DND-41 (cell line): ENCODE measurements at regions not wholly inside any gene's neighbourhood (a gene's known extent, or its start where the extent isn't known, plus 50 kb on each side); places are given as distances from the start of the nearest gene placed in this dataset.

Source experiments
- ATAC-seq: fragments of 200-7000 bp; cut with Tn5 transposase; 3 replicates; pipeline ENCODE4 v1.9.1; 2021; ENCODE audit warnings: low read depth; ENCODE audit not compliant: insufficient read depth
- DNase-seq: peaks from one replicate; pipeline ENCODE4 v3.0.0-alpha.2; 2020
- H2AFZ ChIP-seq: 2 replicates; pipeline ENCODE4 v1.6.0; 2012; ENCODE audit warnings: low read depth, low read length
- H3K27ac ChIP-seq: 2 replicates; pipeline ENCODE4 v1.5.1; 2012; ENCODE audit warnings: low read length, inconsistent platforms
- H3K27me3 ChIP-seq: fragments of 200-600 bp; sonication (generic); 2 replicates; pipeline ENCODE4 v1.6.0; 2012; ENCODE audit warnings: low read length, mild to moderate bottlenecking, inconsistent platforms; ENCODE audit not compliant: insufficient read depth, poor library complexity
- H3K36me3 ChIP-seq: 2 replicates; pipeline ENCODE4 v1.5.1; 2012; ENCODE audit warnings: low read length, inconsistent platforms; ENCODE audit not compliant: insufficient read depth
- H3K4me1 ChIP-seq: 2 replicates; pipeline ENCODE4 v1.5.1; 2012; ENCODE audit warnings: mild to moderate bottlenecking, low read length; ENCODE audit not compliant: insufficient read depth
- H3K4me2 ChIP-seq: 2 replicates; pipeline ENCODE4 v1.6.0; 2012; ENCODE audit warnings: mild to moderate bottlenecking, moderate library complexity, low read length, inconsistent platforms; ENCODE audit not compliant: insufficient read depth
- H3K4me3 ChIP-seq, 2 experiments: fragments of 200-600 bp in 1 of 2; shearing (Covaris generic) in 1 of 2; 2 replicates each; pipeline ENCODE4 v1.5.1; 2012 to 2016; ENCODE audit warnings: inconsistent platforms in 2 of 2, low read length in 2 of 2, mild to moderate bottlenecking in 2 of 2, low read depth in 1 of 2, moderate library complexity in 1 of 2
- H3K79me2 ChIP-seq: 2 replicates; pipeline ENCODE4 v1.6.0; 2012; ENCODE audit warnings: low read length, inconsistent platforms; ENCODE audit not compliant: insufficient read depth
- H3K9ac ChIP-seq: 2 replicates; pipeline ENCODE4 v1.6.0; 2012; ENCODE audit warnings: low read depth, mild to moderate bottlenecking, inconsistent platforms, low read length, moderate library complexity
- H3K9me3 ChIP-seq: 2 replicates; pipeline ENCODE4 v1.5.1; 2012; ENCODE audit warnings: low read length, moderate library complexity, mild to moderate bottlenecking, inconsistent platforms; ENCODE audit not compliant: insufficient read depth, severe bottlenecking
- H4K20me1 ChIP-seq: 2 replicates; pipeline ENCODE4 v1.6.0; 2012; ENCODE audit warnings: low read length; ENCODE audit not compliant: insufficient read depth
- CTCF ChIP-seq: IDR thresholded peaks from 2 replicates; pipeline ENCODE4 v1.5.1; 2012; ENCODE audit warnings: borderline replicate concordance, low read length, moderate library complexity, mild to moderate bottlenecking; ENCODE audit not compliant: poor library complexity, severe bottlenecking; ENCODE audit errors: extremely low read depth
- EZH2 ChIP-seq: IDR thresholded peaks from 3 replicates; pipeline ENCODE4 v1.6.1; 2012; ENCODE audit warnings: borderline replicate concordance, low read depth, mild to moderate bottlenecking, moderate library complexity, low read length, inconsistent platforms; ENCODE audit not compliant: severe bottlenecking

GRCh38 chr17:15092762-15093161 is 172.4 kb downstream of the PMP22 start:
- H3K4me2 ChIP-seq, result no peak overlapping the region
- no peaks in the 10 kb centered on the region for H3K27me3 ChIP-seq
- ATAC-seq, result no peak

DNA sequence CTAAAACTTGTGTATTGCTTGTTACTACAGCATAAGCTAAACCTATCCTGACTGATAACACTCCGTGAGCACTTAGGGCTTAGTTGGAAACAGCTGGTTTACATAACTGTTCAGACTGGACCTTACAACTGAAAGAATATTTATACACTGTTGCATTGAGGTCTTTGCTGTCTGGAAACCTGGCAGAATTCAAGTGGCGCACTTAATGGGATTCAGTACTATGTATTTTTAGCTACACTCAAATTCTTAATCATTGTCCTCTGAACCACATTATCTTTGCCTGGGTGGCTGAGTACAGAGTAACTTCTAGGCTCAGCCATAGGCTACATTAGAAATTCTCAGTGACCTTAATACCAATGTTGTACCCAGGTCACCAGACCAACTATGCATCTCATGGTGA is 172.9 kb downstream of the PMP22 start:
- H3K27me3 ChIP-seq, result no peaks in the 10 kb centered on the region
- no peak for TF ChIP-seq EZH2
- no peak for TF ChIP-seq CTCF
- H3K4me1 ChIP-seq, result no peaks in the 10 kb centered on the region
- no peaks in the 10 kb centered on the region for H4K20me1 ChIP-seq
- no peak overlapping the region for H3K4me3 ChIP-seq
- H3K36me3 ChIP-seq, result no peaks in the 10 kb centered on the region
- DNase-seq, result no peak
- H3K9me3 ChIP-seq, result no peaks in the 10 kb centered on the region
- H3K9ac ChIP-seq, result no peak overlapping the region
- no peak overlapping the region for H2AFZ ChIP-seq
- no peak for ATAC-seq
- no peak overlapping the region for H3K27ac ChIP-seq
- H3K79me2 ChIP-seq, result no peaks in the 10 kb centered on the region
- H3K4me2 ChIP-seq, result no peak overlapping the region

More at GRCh38 chr17:15092762-15093161, 172.4 kb downstream of the PMP22 start:
- TF ChIP-seq EZH2 (no peak), CTCF (no peak)
- no peak for DNase-seq
- no peaks in the 10 kb centered on the region for H3K4me1 ChIP-seq
- H3K9ac ChIP-seq, result no peak overlapping the region
- H4K20me1 ChIP-seq, result no peaks in the 10 kb centered on the region
- H2AFZ ChIP-seq, result no peak overlapping the region
- no peaks in the 10 kb centered on the region for H3K36me3 ChIP-seq
- H3K79me2 ChIP-seq, result no peaks in the 10 kb centered on the region
- H3K27ac ChIP-seq, result no peak overlapping the region
- no peaks in the 10 kb centered on the region for H3K9me3 ChIP-seq
- H3K4me3 ChIP-seq, result no peak overlapping the region

GRCh38 chr17:15091825-15092224 is 173.3 kb downstream of the PMP22 start:
- no peaks in the 10 kb centered on the region for H4K20me1 ChIP-seq
- no peak overlapping the region for H3K9ac ChIP-seq
- H3K4me3 ChIP-seq, result no peak overlapping the region
- H2AFZ ChIP-seq, result no peak overlapping the region
- DNase-seq (no peak), ATAC-seq (no peak)
- no peaks in the 10 kb centered on the region for H3K36me3 ChIP-seq
- no peaks in the 10 kb centered on the region for H3K9me3 ChIP-seq
- H3K79me2 ChIP-seq, result no peaks in the 10 kb centered on the region
- H3K4me1 ChIP-seq, result no peaks in the 10 kb centered on the region
- H3K27me3 ChIP-seq, result no peaks in the 10 kb centered on the region
- H3K4me2 ChIP-seq, result no peak overlapping the region
- no peak overlapping the region for H3K27ac ChIP-seq
- peak; percentile 46 for TF ChIP-seq CTCF
- TF ChIP-seq EZH2, result no peak

GRCh38 chr17:15090533-15090932 is 174.6 kb downstream of the PMP22 start:
- no peak overlapping the region for H2AFZ ChIP-seq
- ATAC-seq (no peak), DNase-seq (no peak)
- no peaks in the 10 kb centered on the region for H4K20me1 ChIP-seq
- H3K4me1 ChIP-seq, result no peaks in the 10 kb centered on the region
- H3K27me3 ChIP-seq, result no peaks in the 10 kb centered on the region
- no peaks in the 10 kb centered on the region for H3K79me2 ChIP-seq
- no peaks in the 10 kb centered on the region for H3K36me3 ChIP-seq
- H3K4me2 ChIP-seq, result no peak overlapping the region
- no peak overlapping the region for H3K9ac ChIP-seq
- H3K9me3 ChIP-seq, result no peaks in the 10 kb centered on the region
- TF ChIP-seq CTCF (no peak), EZH2 (no peak)
- H3K4me3 ChIP-seq, result no peak overlapping the region
- no peak overlapping the region for H3K27ac ChIP-seq
